ENCODE measurements at regions not wholly inside any gene's neighbourhood (a gene's known extent, or its start where the extent isn't known, plus 50 kb on each side); places are given as distances from the start of the nearest gene placed in this dataset.

DNA sequence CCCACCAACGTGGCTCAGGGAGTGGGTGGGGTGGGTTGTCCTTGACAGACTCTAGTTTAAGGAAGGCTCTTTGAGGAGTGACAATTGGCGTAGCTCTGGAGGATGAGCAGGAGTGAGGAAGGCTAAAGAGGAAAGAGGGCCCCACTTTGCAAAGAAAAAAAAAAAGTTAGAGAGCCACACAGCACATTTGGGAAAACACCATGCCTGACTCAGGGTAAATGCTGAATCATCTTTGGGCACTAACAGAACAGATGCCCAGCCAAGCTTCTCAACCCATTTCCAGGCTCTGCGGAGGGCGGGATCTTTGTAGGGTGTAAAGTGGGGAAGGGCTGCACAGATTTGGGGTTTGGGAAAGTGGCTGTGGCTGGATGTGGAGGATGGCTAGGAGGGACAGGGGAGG lies 179.1 kb upstream of the RGMA start:
- H3K4me1 ChIP-seq (replicated peaks in 1 of 4; ENCODE audit: control insufficient read depth in 3 of 4, insufficient read depth in 4 of 4, low read length in 3 of 4), result peaks cover 5 to 9% (median 7%) of the 10 kb centered on the region in 4 experiments; a peak in 5 of 7 replicates
- H3K4me3 ChIP-seq (ENCODE audit: extremely low read depth in 1 of 4, insufficient read depth in 2 of 4, low read depth in 3 of 4, low read length in 4 of 4), result no peak overlapping the region
- H3K9me3 ChIP-seq (ENCODE audit: insufficient read depth in 2 of 2, low read depth in 1 of 2, low read length in 1 of 2), result no peaks in the 10 kb centered on the region
- no peak overlapping the region for H3K23ac ChIP-seq (ENCODE audit: insufficient read length)
- ChIA-PET POLR2A (ENCODE audit: partially characterized antibody) (no interaction called here), CTCF (ENCODE audit: partially characterized antibody) (no interaction called here)
- no peaks in the 10 kb centered on the region for H3K36me3 ChIP-seq (ENCODE audit: control insufficient read depth in 2 of 4, insufficient read depth in 4 of 4, low read length in 3 of 4)
- no peak overlapping the region for H2BK12ac ChIP-seq (ENCODE audit: low read depth, low read length)
- H2BK120ac ChIP-seq (replicated peaks; ENCODE audit: low read depth, low read length), result no peak overlapping the region
- no peak overlapping the region for H2AK5ac ChIP-seq (ENCODE audit: low read depth, low read length)
- H3K18ac ChIP-seq (ENCODE audit: extremely low read depth, low read length), result no peak overlapping the region
- no peak overlapping the region for H3K27ac ChIP-seq (ENCODE audit: low read depth, low read length)
- no peak overlapping the region for H3K4me2 ChIP-seq (ENCODE audit: insufficient read depth in 1 of 2, low read depth in 2 of 2, low read length in 2 of 2)
- H3K79me1 ChIP-seq (ENCODE audit: low read depth, low read length), result no peaks in the 10 kb centered on the region
- no peak for FAIRE-seq
- H2AFZ ChIP-seq (ENCODE audit: low read length), result no peak overlapping the region
- H2BK20ac ChIP-seq (ENCODE audit: low read length), result no peak overlapping the region
- no peak for DNase-seq (ENCODE audit: low read depth in 1 of 2, low spot score in 2 of 2)
- H2BK5ac ChIP-seq (ENCODE audit: low read depth, low read length), result no peak overlapping the region
- no peaks in the 10 kb centered on the region; a peak in 1 of 7 replicates for H3K27me3 ChIP-seq (replicated peaks in 1 of 4; ENCODE audit: control insufficient read depth in 3 of 4, extremely low read depth in 1 of 4, insufficient read depth in 3 of 4, low read length in 3 of 4)
- H3K4ac ChIP-seq (replicated peaks; ENCODE audit: insufficient read length, low read depth, low read length), result no peak overlapping the region
- H2BK15ac ChIP-seq (ENCODE audit: low read length), result no peak overlapping the region
- H3K56ac ChIP-seq (replicated peaks; ENCODE audit: insufficient read length, low read depth, low read length), result no peak overlapping the region
- no peak overlapping the region for H3K14ac ChIP-seq (ENCODE audit: insufficient read length)
- TF ChIP-seq BRCA1 (IDR thresholded peaks at IDR 0.05; ENCODE audit: low read depth, low read length), result no peak
- TF ChIP-seq CBX5 (IDR thresholded peaks at IDR 0.05; ENCODE audit: low read depth, low read length), result no peak
- TF ChIP-seq SIRT6 (IDR thresholded peaks at IDR 0.05; ENCODE audit: low read length), result no peak
- H4K5ac ChIP-seq (ENCODE audit: insufficient read length, low read depth, low read length), result no peak overlapping the region
- no peaks in the 10 kb centered on the region for H4K20me1 ChIP-seq (replicated peaks in 1 of 2; ENCODE audit: control insufficient read depth in 1 of 2, insufficient read depth in 2 of 2, low read length in 2 of 2)
- H4K8ac ChIP-seq (ENCODE audit: extremely low read depth, insufficient read depth, low read length), result no peak overlapping the region
- 95% methylated on average over 4 of the region's 4 CpGs; no CpG with 5 or more reads in 1 of the 2 experiments for WGBS, 2 experiments (ENCODE audit: extremely low coverage in 1 of 2, insufficient coverage in 1 of 2, insufficient read length in 1 of 2, insufficient replicate concordance in 2 of 2, low coverage in 1 of 2, low lambda C conversion rate in 2 of 2, missing lambda C conversion rate in 1 of 2)
- no peak overlapping the region for H4K91ac ChIP-seq (replicated peaks; ENCODE audit: insufficient read length, low read length)
- no peaks in the 10 kb centered on the region for H3K79me2 ChIP-seq (ENCODE audit: control insufficient read depth in 1 of 2, insufficient read depth in 2 of 2, low read length in 2 of 2)
- no peak overlapping the region for H3K9ac ChIP-seq (replicated peaks in 1 of 4; ENCODE audit: extremely low read depth in 1 of 4, low read depth in 3 of 4, low read length in 3 of 4)
- H3K23me2 ChIP-seq (ENCODE audit: low read depth, low read length), result no peaks in the 10 kb centered on the region

All from H1 (cell line).